T1000 (cell line): ENCODE measurements at regions not wholly inside any gene's neighbourhood (a gene's known extent, or its start where the extent isn't known, plus 50 kb on each side); places are given as distances from the start of the nearest gene placed in this dataset.
"Not testable (repeated sequence)": the region's sequence is repeated elsewhere in the genome, so short reads cannot be mapped to it uniquely, and the experiment has no call there.

Experiments
- DNase-seq: peaks from one replicate; lab custom pipeline; 2025; ENCODE audit warnings: mixed read lengths; lab: John Stamatoyannopoulos, UW

GRCh38 chr5:37962389-37962788, 122.5 kb upstream of the GDNF start:
- no peak for DNase-seq

DNA sequence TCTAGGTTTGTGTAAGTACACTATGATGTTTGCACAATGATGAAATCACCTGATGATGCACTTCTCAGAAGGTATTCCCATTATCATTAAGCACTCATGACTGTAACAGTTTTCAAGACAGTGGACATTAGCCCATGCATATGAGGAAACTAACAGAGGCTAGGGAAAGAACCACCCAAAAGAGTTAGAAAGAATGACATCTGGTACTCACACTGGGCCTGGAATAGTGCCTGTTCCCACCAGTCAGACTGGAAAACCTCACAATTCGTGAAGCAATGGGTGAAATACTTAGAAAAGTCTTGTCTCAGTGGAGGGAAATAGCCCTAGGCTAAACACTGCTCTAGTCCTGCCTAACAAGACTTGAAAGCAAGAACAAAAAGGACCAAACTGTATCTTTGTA, 117.4 kb upstream of the GDNF start:
- DNase-seq, result no peak

DNA sequence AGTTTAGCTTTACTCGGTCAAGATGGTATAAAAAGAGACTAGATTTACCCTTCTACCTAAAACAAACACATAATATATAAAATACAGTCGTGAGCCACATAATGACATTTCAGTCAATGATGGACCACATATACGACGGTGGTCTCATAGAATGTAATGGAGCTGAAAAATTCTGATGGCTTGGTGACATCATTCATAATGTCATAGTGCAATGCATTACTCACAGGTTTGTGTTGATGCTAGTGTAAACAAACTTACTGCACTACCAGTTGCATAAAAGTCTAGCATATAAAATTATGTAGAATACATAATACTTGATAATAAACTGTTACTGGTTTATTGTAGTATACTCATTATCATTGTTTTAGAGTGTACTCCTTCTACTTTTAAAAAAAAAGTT, 115.9 kb upstream of the GDNF start:
- DNase-seq, result no peak

DNA sequence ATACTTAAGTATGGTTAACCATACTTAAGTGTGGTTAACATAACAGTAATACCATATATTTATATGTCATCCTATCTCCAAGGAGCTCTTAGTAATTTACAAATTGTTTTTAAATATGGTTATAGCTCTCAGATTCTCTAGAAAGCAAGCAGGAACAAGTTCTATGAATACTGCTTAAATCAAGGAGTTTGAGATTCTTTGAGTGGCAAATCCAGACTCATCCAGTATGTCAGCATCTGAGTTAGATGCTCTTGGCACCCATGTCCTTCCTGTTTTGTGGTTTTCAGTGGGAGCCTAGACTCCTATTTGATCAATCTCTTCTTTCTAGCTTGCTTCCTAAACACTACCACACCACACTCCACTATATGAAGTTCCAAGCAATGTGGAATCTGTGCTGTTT, 114.7 kb upstream of the GDNF start:
- DNase-seq, result no peak

GRCh38 chr5:37951946-37952721, 112.3 kb upstream of the GDNF start:
- DNase-seq, result no peak

GRCh38 chr5:37950436-37950835, 110.6 kb upstream of the GDNF start:
- no peak for DNase-seq

GRCh38 chr5:37945446-37945845, 105.6 kb upstream of the GDNF start:
- DNase-seq, result no peak

DNA sequence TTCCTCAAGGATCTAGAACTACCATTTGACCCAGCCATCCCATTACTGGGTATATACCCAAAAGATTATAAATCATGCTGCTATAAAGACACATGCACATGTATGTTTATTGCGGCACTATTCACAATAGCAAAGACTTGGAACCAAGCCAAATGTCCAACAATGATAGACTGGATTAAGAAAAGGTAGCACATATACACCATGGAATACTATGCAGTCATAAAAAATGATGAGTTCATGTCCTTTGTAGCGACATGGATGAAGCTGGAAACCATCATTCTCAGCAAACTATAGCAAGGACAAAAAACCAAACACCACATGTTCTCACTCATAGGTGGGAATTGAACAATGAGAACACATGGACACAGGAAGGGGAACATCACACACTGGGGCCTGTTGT, 103.3 kb upstream of the GDNF start:
- DNase-seq, result not testable (repeated sequence)

DNA sequence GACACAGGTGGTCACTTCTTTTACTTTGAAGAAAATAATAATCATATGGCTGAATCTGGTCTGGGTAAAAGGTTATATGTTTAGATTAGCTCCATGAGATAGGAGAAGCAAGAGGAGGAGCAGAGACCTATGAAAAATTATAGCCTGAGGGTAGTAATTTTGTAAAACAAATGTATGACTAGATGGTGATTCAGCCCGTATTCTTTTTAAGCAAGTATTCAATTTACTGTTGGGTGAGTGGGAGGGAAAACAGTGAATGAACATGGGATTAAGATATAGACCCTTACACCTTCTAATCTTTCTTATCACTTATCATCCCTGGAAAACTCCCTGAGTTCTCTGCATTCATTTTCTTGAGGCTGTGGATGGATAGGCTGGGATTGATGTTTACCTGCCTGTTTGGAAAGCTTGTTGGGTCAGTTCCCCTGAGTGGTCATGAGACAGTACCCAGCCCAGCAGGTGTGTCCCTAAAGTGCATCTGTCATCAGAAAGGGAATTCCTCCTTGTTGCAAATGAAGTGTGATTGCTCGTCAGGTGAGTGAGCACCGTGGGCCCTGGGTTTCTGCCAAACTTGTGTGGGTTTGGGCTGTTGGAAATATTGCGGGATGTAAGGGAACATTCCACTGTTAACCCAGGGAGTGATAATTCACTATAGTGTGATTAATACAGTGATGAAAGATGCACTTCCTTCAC, 101.2 kb upstream of the GDNF start:
- DNase-seq, result no peak

DNA sequence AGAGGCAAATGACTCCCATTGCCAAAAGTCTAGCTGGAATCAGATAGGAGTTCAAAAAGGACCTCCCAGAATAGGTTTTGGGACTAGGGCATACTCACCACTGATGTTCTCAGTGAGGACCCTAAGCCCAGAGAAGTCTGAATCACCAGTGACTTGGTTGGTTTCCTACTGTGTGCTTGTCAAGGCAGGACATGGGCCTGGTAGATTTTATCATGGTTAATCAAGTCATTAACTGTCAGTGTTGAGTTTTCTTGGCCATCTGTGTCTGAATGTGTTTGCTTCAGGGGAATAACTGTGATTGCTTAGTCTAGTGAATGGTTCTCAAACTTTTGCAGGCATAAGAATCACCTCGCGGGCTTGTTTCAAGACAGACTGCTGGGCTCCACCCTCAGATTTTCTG, 99.0 kb upstream of the GDNF start:
- DNase-seq, result no peak

GRCh38 chr5:37938076-37938852, 98.4 kb upstream of the GDNF start:
- no peak for DNase-seq

- DNase-seq, result no peak
Measured at GRCh38 chr5:37936091-37936490, 96.2 kb upstream of the GDNF start.

DNA sequence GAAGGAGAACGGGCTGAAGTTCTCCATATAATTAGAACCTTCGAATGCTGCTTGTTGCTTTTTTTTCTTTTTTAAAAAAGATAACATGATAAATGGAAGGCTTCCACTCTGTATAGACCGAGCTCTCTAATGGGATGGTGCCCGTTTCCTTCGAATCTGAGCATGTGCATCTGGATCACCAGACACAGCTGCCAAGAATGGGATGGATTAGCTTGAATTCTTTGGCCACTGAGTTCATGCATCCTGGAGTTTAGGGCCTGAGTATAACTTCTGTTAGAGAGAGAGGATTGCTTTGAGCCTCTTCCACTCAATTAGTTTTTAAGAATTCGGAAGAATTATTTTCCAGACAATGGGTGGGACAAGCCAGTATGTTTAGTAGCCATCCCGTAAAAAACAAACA, 93.7 kb upstream of the GDNF start:
- DNase-seq, result no peak

DNA sequence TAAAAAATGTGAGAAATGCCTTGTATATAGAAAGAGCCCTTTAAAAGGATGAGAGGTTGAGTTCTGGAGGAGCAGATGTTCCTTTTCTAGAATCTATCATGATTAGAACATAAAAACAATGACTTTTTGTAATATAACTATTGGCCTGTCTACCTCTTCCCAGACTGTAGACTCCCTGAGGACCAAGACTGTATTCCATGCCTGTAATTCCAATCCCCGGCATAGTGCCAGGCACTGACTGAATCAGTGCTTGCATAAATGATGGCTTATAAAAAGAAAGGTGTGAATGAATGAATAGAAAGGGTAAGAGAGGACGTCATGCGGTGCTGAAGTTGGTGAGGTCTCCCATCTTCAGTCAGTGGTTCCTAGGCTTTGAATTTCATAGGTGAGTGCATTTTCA, 92.6 kb upstream of the GDNF start:
- DNase-seq, result no peak

DNA sequence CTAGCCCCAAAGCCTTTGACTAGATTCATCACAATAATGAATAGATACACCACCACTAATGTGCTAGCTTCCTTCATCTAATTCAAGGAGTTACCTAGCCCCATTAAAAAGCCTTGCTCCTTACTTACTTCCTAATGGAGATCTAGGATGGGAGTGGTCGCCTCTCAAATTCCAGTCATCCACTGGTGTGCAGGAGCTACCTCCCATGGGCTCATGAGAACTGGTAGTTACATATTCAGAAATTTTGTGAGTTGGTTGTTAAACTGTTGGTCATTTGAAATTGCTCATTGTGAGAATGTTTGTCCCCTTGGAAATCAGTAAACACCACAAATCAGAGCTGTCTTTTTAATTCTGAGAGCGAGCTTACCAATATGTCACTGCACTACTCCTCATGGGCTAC, 91.7 kb upstream of the GDNF start:
- no peak for DNase-seq

GRCh38 chr5:37930350-37930749, 90.5 kb upstream of the GDNF start:
- DNase-seq, result no peak

DNA sequence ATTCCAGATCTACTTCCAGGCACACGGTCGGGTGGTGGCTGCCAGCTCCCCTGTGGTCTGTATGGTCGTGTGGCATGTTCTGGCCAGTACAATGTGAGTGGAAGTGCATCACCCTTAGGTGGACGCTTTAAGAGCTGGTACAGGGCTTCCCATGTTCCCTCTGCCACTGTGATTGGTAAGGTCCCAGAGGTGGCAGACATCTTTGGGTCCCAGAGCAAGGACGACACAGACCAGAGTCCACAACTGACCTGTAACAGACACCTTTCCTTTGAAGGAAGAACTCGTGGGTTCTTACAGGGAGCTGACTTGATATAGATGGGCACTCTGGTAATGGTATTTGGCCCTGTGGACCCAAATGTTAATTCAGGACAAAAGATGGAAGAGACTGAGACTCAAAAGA, 90.0 kb upstream of the GDNF start:
- DNase-seq, result no peak

DNA sequence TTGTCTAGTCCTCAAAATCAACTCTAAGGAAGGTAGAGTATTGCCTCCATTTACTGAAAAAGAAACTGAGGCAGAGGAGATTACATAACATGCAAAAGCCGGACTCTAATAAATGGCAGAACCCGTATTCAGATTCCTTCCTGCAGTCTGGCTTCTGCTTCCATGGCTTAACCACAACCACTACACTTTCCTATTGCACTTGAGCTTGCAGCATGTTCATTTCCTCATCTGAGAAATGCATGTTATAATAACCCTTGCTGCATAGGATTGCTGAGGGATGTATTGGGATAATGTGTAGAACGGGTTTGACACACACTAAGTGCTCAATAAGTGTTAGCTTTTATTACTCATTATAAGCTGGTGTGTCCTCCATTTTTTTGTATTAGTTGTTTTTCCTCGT, 87.9 kb upstream of the GDNF start:
- not testable (repeated sequence) for DNase-seq

GRCh38 chr5:37926732-37927131, 86.9 kb upstream of the GDNF start:
- no peak for DNase-seq

DNA sequence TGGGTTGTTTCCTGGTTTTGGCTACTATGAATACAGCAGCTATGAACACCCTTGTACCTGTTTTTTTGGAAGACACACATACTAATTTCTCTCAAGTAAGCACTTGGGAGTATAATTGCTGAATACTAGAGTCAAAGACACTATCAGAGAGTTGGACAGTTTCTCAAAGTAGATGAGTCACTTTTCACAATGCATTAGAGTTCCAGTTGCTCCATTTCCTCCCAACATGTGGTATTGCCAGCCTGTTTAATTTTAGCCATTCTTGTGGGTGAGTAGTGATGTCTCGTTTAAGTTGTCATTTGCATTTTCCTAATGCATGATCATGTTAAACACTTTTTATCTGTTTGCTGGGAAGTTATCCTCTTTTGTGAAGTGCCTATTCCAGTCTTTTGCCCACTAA, 81.6 kb upstream of the GDNF start:
- no peak for DNase-seq

GRCh38 chr5:37918424-37918823, 78.6 kb upstream of the GDNF start:
- DNase-seq, result no peak

DNA sequence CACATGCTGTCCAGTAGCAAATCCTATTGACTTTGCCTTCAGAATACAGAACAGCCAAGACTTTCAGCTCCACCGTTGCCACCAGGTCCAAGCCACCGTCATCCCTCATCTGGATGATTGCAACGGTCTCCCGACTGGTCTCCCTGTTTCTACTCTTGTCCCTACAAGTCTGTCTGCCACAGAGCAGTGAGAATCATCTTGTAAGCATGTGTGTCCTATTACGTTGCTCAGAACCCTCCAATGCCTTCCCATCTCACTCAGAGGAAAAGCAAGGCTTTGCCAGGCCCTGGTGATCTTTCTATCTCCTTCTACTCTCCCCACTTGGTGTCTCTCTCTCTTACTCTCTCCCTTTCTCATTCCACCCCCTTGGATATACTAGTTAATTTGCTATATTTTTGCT, 76.7 kb upstream of the GDNF start:
- no peak for DNase-seq

DNA sequence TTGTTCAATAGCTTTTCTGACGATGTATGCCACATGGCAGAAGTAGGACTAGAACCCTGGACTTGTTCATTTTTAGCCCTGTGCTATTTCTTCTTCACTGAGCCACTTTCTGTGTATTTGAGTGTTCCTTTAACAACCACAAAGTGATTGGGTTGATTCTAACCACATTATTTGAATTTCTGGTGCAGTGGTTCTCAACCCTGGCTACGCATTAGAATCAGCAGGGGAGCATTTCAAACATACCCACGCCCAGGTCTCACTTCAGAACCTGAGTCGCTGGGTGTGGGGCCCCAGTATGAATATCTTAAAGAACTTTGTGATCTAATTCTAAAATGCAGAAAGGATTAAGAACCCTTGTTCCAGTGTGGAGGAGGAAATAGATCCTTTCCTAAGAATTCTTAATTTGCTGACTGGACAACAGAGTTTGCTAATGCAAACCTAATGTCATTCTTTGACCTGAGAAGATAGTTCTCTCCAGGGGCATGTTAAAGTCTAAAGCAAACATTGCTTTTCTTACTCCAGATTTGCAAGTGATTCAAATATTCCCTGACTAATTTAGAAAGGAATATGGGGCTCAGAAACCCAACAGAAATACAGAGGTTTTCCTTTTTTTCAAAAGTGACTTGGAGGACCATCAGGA, 75.4 kb upstream of the GDNF start:
- no peak for DNase-seq
